ENCODE measurements at regions not wholly inside any gene's neighbourhood (a gene's known extent, or its start where the extent isn't known, plus 50 kb on each side); places are given as distances from the start of the nearest gene placed in this dataset.

- no peak overlapping the region for H3K27ac ChIP-seq
- no peak for TF ChIP-seq CTCF (IDR thresholded peaks at IDR 0.05)
- no peak for TF ChIP-seq ZFX (IDR thresholded peaks at IDR 0.05; ENCODE audit: borderline replicate concordance)
Measured at GRCh38 chr3:24678021-24678420, 183.4 kb upstream of the THRB start.

- no peak overlapping the region for H3K27ac ChIP-seq
- TF ChIP-seq ZFX (IDR thresholded peaks at IDR 0.05; ENCODE audit: borderline replicate concordance) (no peak), CTCF (IDR thresholded peaks at IDR 0.05) (no peak)
Measured at GRCh38 chr3:24678421-24678865, 183.8 kb upstream of the THRB start.

GRCh38 chr3:24679429-24679828 is 184.8 kb upstream of the THRB start:
- no peak overlapping the region for H3K27ac ChIP-seq
- TF ChIP-seq CTCF (IDR thresholded peaks at IDR 0.05) (no peak), ZFX (IDR thresholded peaks at IDR 0.05; ENCODE audit: borderline replicate concordance) (no peak)

GRCh38 chr3:24680214-24680967 is 185.7 kb upstream of the THRB start:
- TF ChIP-seq CTCF (IDR thresholded peaks at IDR 0.05) (peak; percentile 97), ZFX (IDR thresholded peaks at IDR 0.05; ENCODE audit: borderline replicate concordance) (no peak)
- no peak overlapping the region for H3K27ac ChIP-seq

- TF ChIP-seq ZFX (IDR thresholded peaks at IDR 0.05; ENCODE audit: borderline replicate concordance) (no peak), CTCF (IDR thresholded peaks at IDR 0.05) (no peak)
- no peak overlapping the region for H3K27ac ChIP-seq
Measured at GRCh38 chr3:24682141-24682547, 187.5 kb upstream of the THRB start.

- peak overlapping the region; percentile 35; the same call in 1 of the 2 replicates for H3K27ac ChIP-seq
- TF ChIP-seq CTCF (IDR thresholded peaks at IDR 0.05) (no peak), ZFX (IDR thresholded peaks at IDR 0.05; ENCODE audit: borderline replicate concordance) (no peak)
Measured at GRCh38 chr3:24683090-24683489, 188.4 kb upstream of the THRB start.

GRCh38 chr3:24683633-24684384 is 189.2 kb upstream of the THRB start:
- peak; percentile 81 for TF ChIP-seq CTCF (IDR thresholded peaks at IDR 0.05)
- no peak for TF ChIP-seq ZFX (IDR thresholded peaks at IDR 0.05; ENCODE audit: borderline replicate concordance)
- peak overlapping the region; percentile 35; the same call in 1 of the 2 replicates for H3K27ac ChIP-seq
